Lung (tissue), 11 donors: ENCODE measurements at regions not wholly inside any gene's neighbourhood (a gene's known extent, or its start where the extent isn't known, plus 50 kb on each side); places are given as distances from the start of the nearest gene placed in this dataset.

Experiments used
- ATAC-seq: fragments of 200-7000 bp; cut with Tn5 transposase; one replicate; pipeline ENCODE4 v1.9.1; 2020; ENCODE audit warnings: moderate number of reproducible peaks; ENCODE audit not compliant: insufficient read depth, low FRiP score
- DNase-seq, 3 donors: peaks; one replicate each; pipeline ENCODE4 v3.0.0-alpha.2; 2013 to 2017
- H3K27ac ChIP-seq, 2 donors: one replicate each; pipeline ENCODE4 v1.5.1; 2013; ENCODE audit warnings: mild to moderate bottlenecking in 2 of 2, moderate library complexity in 2 of 2, control low read depth in 1 of 2, inconsistent platforms in 1 of 2, low read depth in 1 of 2, low read length in 1 of 2
- H3K27me3 ChIP-seq, 3 donors: one replicate each; pipeline ENCODE4 v1.5.1; 2013; ENCODE audit warnings: low read length in 2 of 3; ENCODE audit not compliant: control insufficient read depth in 3 of 3, insufficient read depth in 3 of 3
- H3K36me3 ChIP-seq, 4 donors: one replicate each; pipeline ENCODE4 v1.5.1; 2013; ENCODE audit warnings: low read length in 4 of 4, mild to moderate bottlenecking in 1 of 4, moderate library complexity in 1 of 4; ENCODE audit not compliant: control insufficient read depth in 4 of 4, insufficient read depth in 4 of 4
- H3K4me1 ChIP-seq, 5 donors: one replicate each; pipeline ENCODE4 v1.5.1; 2013; ENCODE audit warnings: low read length in 5 of 5, mild to moderate bottlenecking in 2 of 5, moderate library complexity in 1 of 5; ENCODE audit not compliant: control insufficient read depth in 5 of 5, insufficient read depth in 5 of 5
- H3K4me3 ChIP-seq: one replicate; pipeline ENCODE4 v1.5.1; 2013; ENCODE audit warnings: mild to moderate bottlenecking, control low read depth, moderate library complexity
- H3K9ac ChIP-seq, 2 donors: one replicate each; pipeline ENCODE4 v1.5.1; 2013; ENCODE audit warnings: low read length in 2 of 2, control low read depth in 1 of 2; ENCODE audit not compliant: insufficient read depth in 1 of 2
- H3K9me3 ChIP-seq, 4 donors: one replicate each; pipeline ENCODE4 v1.5.1; 2013; ENCODE audit warnings: low read length in 3 of 4, mild to moderate bottlenecking in 1 of 4, moderate library complexity in 1 of 4; ENCODE audit not compliant: control insufficient read depth in 4 of 4, insufficient read depth in 3 of 4
- CTCF ChIP-seq: IDR thresholded peaks from 2 replicates; pipeline ENCODE4 v1.5.1; 2012; ENCODE audit warnings: mild to moderate bottlenecking; ENCODE audit errors: control extremely low read depth, extremely low read depth
- whole genome bisulfite sequencing, 2 donors: extraction: QIAGEN DNeasy Blood & Tissue Kit; methylation state at CpG; one replicate each; pipeline ENCODE4 v1.1.7; 2013; 5-methylcytosine and 5-hydroxymethylcytosine counted together
- donor health status: control.
- donor health status: control.
- donor health status: Bipolar disorder and iron deficiency.
- donor health status: healthy.
- donor health status: DM: yes; HTN: yes; CAD: no.

DNA sequence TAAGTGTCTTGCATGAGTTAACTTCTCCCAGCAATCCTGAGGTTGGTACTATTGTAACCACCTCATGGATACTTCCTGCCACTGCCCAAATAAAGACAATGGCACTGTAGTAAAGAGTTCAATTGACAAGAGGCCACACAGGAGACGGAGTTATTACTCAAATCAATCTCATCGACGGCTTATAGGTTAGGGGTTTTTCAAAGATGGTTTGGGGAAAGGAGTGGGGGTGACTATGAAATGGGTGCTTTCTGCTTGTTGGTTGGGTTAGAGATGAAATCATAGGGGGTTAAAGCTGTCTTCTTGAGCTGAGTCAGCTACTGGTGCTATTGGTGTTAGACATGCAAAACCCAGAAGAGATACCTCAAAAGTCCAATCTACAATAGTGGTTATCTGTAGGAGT lies 1258.0 kb upstream of the ZEB2 start:
- no peak overlapping the region for H3K27ac ChIP-seq
- ATAC-seq = no peak
- TF ChIP-seq CTCF = no peak
- no peak for DNase-seq
- no peaks in the 10 kb centered on the region for H3K4me1 ChIP-seq
- no peaks in the 10 kb centered on the region for H3K36me3 ChIP-seq
- no peak overlapping the region for H3K4me3 ChIP-seq
- no peaks in the 10 kb centered on the region for H3K27me3 ChIP-seq
- no peaks in the 10 kb centered on the region for H3K9me3 ChIP-seq
- H3K9ac ChIP-seq = no peak overlapping the region
- 82 to 91% methylated on average over 3 of the region's 3 CpGs for WGBS, 2 donors

DNA sequence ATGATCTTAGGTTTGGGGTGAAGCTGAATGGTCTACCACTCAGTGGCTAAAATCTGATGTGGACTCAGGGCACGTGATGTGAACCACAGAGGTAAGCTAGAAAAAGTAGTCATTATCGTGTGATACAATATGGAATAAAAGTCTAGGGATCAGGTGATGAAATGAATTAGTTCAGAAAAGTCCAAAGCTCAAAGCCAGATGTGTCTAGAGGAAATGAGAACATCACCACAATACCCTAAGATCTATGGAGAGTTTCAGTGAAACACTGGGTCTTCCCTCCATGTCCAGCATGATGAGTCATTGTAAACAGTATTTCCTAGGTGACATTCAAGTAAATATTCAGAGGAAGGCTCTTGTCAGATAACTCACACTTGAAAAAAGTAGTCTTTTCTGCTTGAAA lies 1257.4 kb upstream of the ZEB2 start:
- no peak for TF ChIP-seq CTCF
- DNase-seq (no peak), ATAC-seq (no peak)
- Histone ChIP-seq H3K27me3 (no peaks in the 10 kb centered on the region), H3K4me3 (no peak overlapping the region), H3K9ac (no peak overlapping the region), H3K9me3 (no peaks in the 10 kb centered on the region), H3K27ac (no peak overlapping the region), H3K4me1 (no peaks in the 10 kb centered on the region), H3K36me3 (no peaks in the 10 kb centered on the region)
- 89 to 96% methylated on average over 2 of the region's 2 CpGs for WGBS, 2 donors

GRCh38 chr2:145775591-145775990 lies 1255.7 kb upstream of the ZEB2 start:
- H3K27me3 ChIP-seq = no peaks in the 10 kb centered on the region
- no peaks in the 10 kb centered on the region for H3K9me3 ChIP-seq
- WGBS, 2 donors = 44 to 49% methylated on average over 2 of the region's 2 CpGs
- TF ChIP-seq CTCF = no peak
- H3K4me1 ChIP-seq = no peaks in the 10 kb centered on the region
- H3K36me3 ChIP-seq = no peaks in the 10 kb centered on the region
- no peak overlapping the region for H3K4me3 ChIP-seq
- no peak overlapping the region for H3K9ac ChIP-seq
- ATAC-seq (no peak), DNase-seq (no peak)
- no peak overlapping the region for H3K27ac ChIP-seq

GRCh38 chr2:145771525-145771924 lies 1251.6 kb upstream of the ZEB2 start:
- Histone ChIP-seq H3K27me3 (no peaks in the 10 kb centered on the region), H3K27ac (no peak overlapping the region), H3K4me3 (no peak overlapping the region), H3K4me1 (peaks cover 0 to 16% (median 0%) of the 10 kb centered on the region in 5 donors), H3K9ac (no peak overlapping the region), H3K36me3 (no peaks in the 10 kb centered on the region), H3K9me3 (no peaks in the 10 kb centered on the region)
- ATAC-seq (no peak), DNase-seq (no peak)
- no peak for TF ChIP-seq CTCF
